GM12878 (cell line): ENCODE measurements at regions not wholly inside any gene's neighbourhood (a gene's known extent, or its start where the extent isn't known, plus 50 kb on each side); places are given as distances from the start of the nearest gene placed in this dataset.

Source experiments
- ATAC-seq: fragments of 200-7000 bp; cut with Tn5 transposase; 3 replicates; pipeline ENCODE4 v1.9.1; 2020; ENCODE audit warnings: mild to moderate bottlenecking, moderate library complexity
- BruUV-seq: library from RNA; stranded (reverse); fragments of 400-500 nt; replicated peaks from 2 replicates; lab custom pipeline; 2021; lab: Mats Ljungman, UMichigan
- CTCF ChIA-PET: fragments of 300-600 bp; sonication (Branson Sonifier 250); formaldehyde crosslinking; extraction: SDS; loops from one replicate; lab custom pipeline; 2021; ENCODE audit warnings: inconsistent platforms; lab: Yijun Ruan, JAX
- POLR2A ChIA-PET: fragments of 350-600 bp; formaldehyde crosslinking; extraction: SDS; loops from one replicate; lab custom pipeline; 2021; ENCODE audit warnings: inconsistent platforms; lab: Charles Lee
- RAD21 ChIA-PET: fragments of 300-600 bp; sonication (Branson Sonifier 250); formaldehyde crosslinking; loops from one replicate; lab custom pipeline; 2023; ENCODE audit warnings: antibody characterized with exemption; ENCODE audit not compliant: unreplicated experiment; lab: Charles Lee
- SMC1A ChIA-PET: fragments of 300-600 bp; sonication (Branson Sonifier 250); formaldehyde crosslinking; loops from one replicate; lab custom pipeline; 2023; ENCODE audit not compliant: unreplicated experiment, uncharacterized antibody; lab: Charles Lee
- DNase-seq: peaks from one replicate; pipeline ENCODE4 v3.0.0-alpha.2; 2011; ENCODE audit warnings: low read depth, low spot score
- FAIRE-seq: peaks from 3 replicates; lab custom pipeline; 2011; peaks lifted over from hg19 to GRCh38; lab: Jason Lieb, UNC
- H2AFZ ChIP-seq: 2 replicates; pipeline ENCODE4 v1.6.0; 2011; ENCODE audit warnings: low read depth, low read length, control low read depth; ENCODE audit not compliant: control insufficient read depth
- H3K27ac ChIP-seq: 2 replicates; pipeline ENCODE4 v1.5.1; 2011; ENCODE audit warnings: control low read depth; ENCODE audit not compliant: control insufficient read depth, insufficient read depth
- H3K27me3 ChIP-seq, 2 experiments: replicated peaks in 1 of 2; 2 replicates each; pipeline versions ENCODE4 v1.6.0 to v1.6.1; 2011; ENCODE audit warnings: low read length in 1 of 2; ENCODE audit not compliant: control insufficient read depth in 2 of 2, insufficient read depth in 2 of 2
- H3K36me3 ChIP-seq, 2 experiments: 2 replicates each; pipeline ENCODE4 v1.5.1; 2011; ENCODE audit warnings: low read length in 1 of 2; ENCODE audit not compliant: control insufficient read depth in 2 of 2, insufficient read depth in 2 of 2
- H3K4me1 ChIP-seq: 2 replicates; pipeline ENCODE4 v1.6.1; 2011; ENCODE audit warnings: mild to moderate bottlenecking, low read length, moderate library complexity, mixed read lengths; ENCODE audit not compliant: control insufficient read depth, insufficient read depth
- H3K4me2 ChIP-seq: 2 replicates; pipeline ENCODE4 v1.6.0; 2011; ENCODE audit warnings: control low read depth; ENCODE audit not compliant: control insufficient read depth, insufficient read depth
- H3K4me3 ChIP-seq: fragments of 200-600 bp; sonication (generic); 2 replicates; pipeline ENCODE4 v1.5.1; 2016
- H3K79me2 ChIP-seq: 2 replicates; pipeline ENCODE4 v1.6.0; 2011; ENCODE audit warnings: low read length; ENCODE audit not compliant: control insufficient read depth, insufficient read depth
- H3K9ac ChIP-seq: 2 replicates; pipeline ENCODE4 v1.8.0; 2011; ENCODE audit warnings: low read length, control low read depth, mixed read lengths; ENCODE audit not compliant: control insufficient read depth, insufficient read depth
- H3K9me3 ChIP-seq: replicated peaks from 3 replicates; pipeline ENCODE4 v1.5.1; 2011; ENCODE audit warnings: mild to moderate bottlenecking, low read length; ENCODE audit not compliant: control insufficient read depth, insufficient read depth
- H4K20me1 ChIP-seq: 2 replicates; pipeline ENCODE4 v1.6.0; 2011; ENCODE audit not compliant: control insufficient read depth, insufficient read depth
- ASH2L ChIP-seq: fragments of 300-600, 200-600 bp; sonication (generic); IDR thresholded peaks from 2 replicates; pipeline ENCODE4 v1.6.1; 2017; ENCODE audit warnings: low read depth, mild to moderate bottlenecking, borderline replicate concordance
- CREM ChIP-seq: IDR thresholded peaks from 2 replicates; pipeline ENCODE4 v1.6.1; 2014; ENCODE audit warnings: antibody characterized with exemption, low read depth
- IKZF2 ChIP-seq, 2 experiments: fragments of 450-650 bp; IDR thresholded peaks; 2 replicates each; pipeline ENCODE4 v1.6.1; 2017; ENCODE audit warnings: mild to moderate bottlenecking in 2 of 2, moderate library complexity in 2 of 2
- JUNB ChIP-seq: IDR thresholded peaks from 2 replicates; pipeline ENCODE4 v1.6.1; 2016; ENCODE audit warnings: antibody characterized with exemption, mild to moderate bottlenecking
- MEF2A ChIP-seq: IDR thresholded peaks from 2 replicates; pipeline ENCODE4 v1.6.1; 2011; ENCODE audit warnings: low read depth, mild to moderate bottlenecking, low read length, moderate library complexity; ENCODE audit not compliant: insufficient read depth
- PAX8 ChIP-seq: fragments of 450-650 bp; IDR thresholded peaks from 2 replicates; pipeline ENCODE4 v1.6.1; 2017; ENCODE audit warnings: mild to moderate bottlenecking, moderate library complexity
- RAD51 ChIP-seq: fragments of 450-650 bp; IDR thresholded peaks from 2 replicates; pipeline ENCODE4 v1.6.1; 2016; ENCODE audit warnings: moderate library complexity, mild to moderate bottlenecking, inconsistent platforms
- SIN3A ChIP-seq: IDR thresholded peaks from 2 replicates; pipeline ENCODE4 v1.6.1; 2012; ENCODE audit warnings: low read depth, low read length, improper control_type of control experiment
- SMC3 ChIP-seq: IDR thresholded peaks from 2 replicates; pipeline ENCODE4 v1.6.1; 2011; ENCODE audit warnings: low read length, improper control_type of control experiment, borderline replicate concordance
- SPI1 ChIP-seq: IDR thresholded peaks from 2 replicates; pipeline ENCODE4 v1.6.1; 2011; ENCODE audit warnings: low read depth, mild to moderate bottlenecking, low read length, moderate library complexity, borderline replicate concordance; ENCODE audit not compliant: insufficient read depth
- ZNF24 ChIP-seq: fragments of 450-650 bp; IDR thresholded peaks from 2 replicates; pipeline ENCODE4 v1.6.1; 2017; ENCODE audit warnings: antibody characterized with exemption, mild to moderate bottlenecking
- ZNF622 ChIP-seq: fragments of 450-650 bp; IDR thresholded peaks from 2 replicates; pipeline ENCODE4 v1.6.1; 2017; ENCODE audit warnings: mild to moderate bottlenecking, inconsistent platforms
- WGBS: methylation state at CpG from one replicate; pipeline ENCODE4 v1.1.6; 2016; ENCODE audit warnings: low lambda C conversion rate; ENCODE audit not compliant: insufficient replicate concordance, insufficient coverage; ENCODE audit errors: missing lambda C conversion rate; 5-methylcytosine and 5-hydroxymethylcytosine counted together
- in situ Hi-C: fragments of 300-500 bp; cut with MboI; formaldehyde crosslinking; loops from 9 replicates; pipeline ENCODE4 v1.14.3; 2018; ENCODE audit warnings: mixed read lengths
- intact Hi-C: fragments of 100-400 bp; cut with micrococcal nuclease; formaldehyde crosslinking; loops from one replicate; pipeline ENCODE4 v1.14.2; 2022; ENCODE audit not compliant: unreplicated experiment
- TF ChIP-seq, protein P1 (sequence below): fragments of 450-650 bp; formaldehyde crosslinking; IDR thresholded peaks from 2 replicates; pipeline ENCODE4 v1.5.0; 2022; ENCODE audit warnings: mild to moderate bottlenecking, missing genetic modification characterization
- TF ChIP-seq, protein P2 (sequence below), 3 experiments: IDR thresholded peaks in 2 of 3; conservative IDR thresholded peaks in 1 of 3; 2 replicates each; pipeline ENCODE4 v1.5.1; 2011; ENCODE audit warnings: low read depth in 3 of 3, low read length in 3 of 3, mild to moderate bottlenecking in 3 of 3, control low read depth in 2 of 3, moderate library complexity in 2 of 3, inconsistent platforms in 1 of 3, mixed read lengths in 1 of 3; ENCODE audit not compliant: control insufficient read depth in 2 of 3, insufficient read depth in 1 of 3; ENCODE audit errors: extremely low read depth in 1 of 3
- TF ChIP-seq, protein P3 (sequence below): fragments of 450-650 bp; IDR thresholded peaks from 2 replicates; pipeline ENCODE4 v1.6.1; 2017; ENCODE audit warnings: mild to moderate bottlenecking
- TF ChIP-seq, protein P4 (sequence below): fragments of 450-650 bp; IDR thresholded peaks from 2 replicates; pipeline ENCODE4 v1.6.1; 2014; ENCODE audit warnings: mild to moderate bottlenecking

DNA sequence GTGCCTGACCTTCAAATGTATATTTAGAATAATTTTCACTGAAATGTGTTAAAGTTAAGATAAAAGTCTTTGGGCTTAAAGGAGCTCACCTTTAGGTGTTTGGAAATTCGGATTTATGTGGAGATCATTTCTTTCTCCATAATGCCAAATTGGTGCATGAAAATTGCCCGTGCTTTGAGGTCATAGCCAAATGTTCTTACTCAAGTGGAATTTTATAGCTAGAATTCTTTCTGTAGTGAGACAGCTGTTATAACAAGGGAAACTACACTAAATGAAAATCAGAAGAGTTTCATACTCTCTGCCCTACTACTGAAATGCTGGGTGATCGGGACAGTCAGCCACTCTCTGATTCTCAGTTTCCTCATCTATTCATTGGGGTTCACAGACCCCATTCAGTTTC is 89.5 kb upstream of the DBX1 start:
- TF ChIP-seq, protein P1, sequence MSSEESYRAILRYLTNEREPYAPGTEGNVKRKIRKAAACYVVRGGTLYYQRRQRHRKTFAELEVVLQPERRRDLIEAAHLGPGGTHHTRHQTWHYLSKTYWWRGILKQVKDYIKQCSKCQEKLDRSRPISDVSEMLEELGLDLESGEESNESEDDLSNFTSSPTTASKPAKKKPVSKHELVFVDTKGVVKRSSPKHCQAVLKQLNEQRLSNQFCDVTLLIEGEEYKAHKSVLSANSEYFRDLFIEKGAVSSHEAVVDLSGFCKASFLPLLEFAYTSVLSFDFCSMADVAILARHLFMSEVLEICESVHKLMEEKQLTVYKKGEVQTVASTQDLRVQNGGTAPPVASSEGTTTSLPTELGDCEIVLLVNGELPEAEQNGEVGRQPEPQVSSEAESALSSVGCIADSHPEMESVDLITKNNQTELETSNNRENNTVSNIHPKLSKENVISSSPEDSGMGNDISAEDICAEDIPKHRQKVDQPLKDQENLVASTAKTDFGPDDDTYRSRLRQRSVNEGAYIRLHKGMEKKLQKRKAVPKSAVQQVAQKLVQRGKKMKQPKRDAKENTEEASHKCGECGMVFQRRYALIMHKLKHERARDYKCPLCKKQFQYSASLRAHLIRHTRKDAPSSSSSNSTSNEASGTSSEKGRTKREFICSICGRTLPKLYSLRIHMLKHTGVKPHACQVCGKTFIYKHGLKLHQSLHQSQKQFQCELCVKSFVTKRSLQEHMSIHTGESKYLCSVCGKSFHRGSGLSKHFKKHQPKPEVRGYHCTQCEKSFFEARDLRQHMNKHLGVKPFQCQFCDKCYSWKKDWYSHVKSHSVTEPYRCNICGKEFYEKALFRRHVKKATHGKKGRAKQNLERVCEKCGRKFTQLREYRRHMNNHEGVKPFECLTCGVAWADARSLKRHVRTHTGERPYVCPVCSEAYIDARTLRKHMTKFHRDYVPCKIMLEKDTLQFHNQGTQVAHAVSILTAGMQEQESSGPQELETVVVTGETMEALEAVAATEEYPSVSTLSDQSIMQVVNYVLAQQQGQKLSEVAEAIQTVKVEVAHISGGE (CRISPR knock-in tag): no peak
- TF ChIP-seq JUNB (no peak), IKZF2 (IDR thresholded peaks at IDR 0.05) (no peak), ZNF622 (no peak), SIN3A (no peak), RAD51 (no peak), ASH2L (no peak), MEF2A (no peak), CREM (no peak), SPI1 (no peak), PAX8 (no peak), SMC3 (no peak), ZNF24 (no peak)
- TF ChIP-seq, protein P2, sequence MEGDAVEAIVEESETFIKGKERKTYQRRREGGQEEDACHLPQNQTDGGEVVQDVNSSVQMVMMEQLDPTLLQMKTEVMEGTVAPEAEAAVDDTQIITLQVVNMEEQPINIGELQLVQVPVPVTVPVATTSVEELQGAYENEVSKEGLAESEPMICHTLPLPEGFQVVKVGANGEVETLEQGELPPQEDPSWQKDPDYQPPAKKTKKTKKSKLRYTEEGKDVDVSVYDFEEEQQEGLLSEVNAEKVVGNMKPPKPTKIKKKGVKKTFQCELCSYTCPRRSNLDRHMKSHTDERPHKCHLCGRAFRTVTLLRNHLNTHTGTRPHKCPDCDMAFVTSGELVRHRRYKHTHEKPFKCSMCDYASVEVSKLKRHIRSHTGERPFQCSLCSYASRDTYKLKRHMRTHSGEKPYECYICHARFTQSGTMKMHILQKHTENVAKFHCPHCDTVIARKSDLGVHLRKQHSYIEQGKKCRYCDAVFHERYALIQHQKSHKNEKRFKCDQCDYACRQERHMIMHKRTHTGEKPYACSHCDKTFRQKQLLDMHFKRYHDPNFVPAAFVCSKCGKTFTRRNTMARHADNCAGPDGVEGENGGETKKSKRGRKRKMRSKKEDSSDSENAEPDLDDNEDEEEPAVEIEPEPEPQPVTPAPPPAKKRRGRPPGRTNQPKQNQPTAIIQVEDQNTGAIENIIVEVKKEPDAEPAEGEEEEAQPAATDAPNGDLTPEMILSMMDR (IDR thresholded peaks at IDR 0.05 in 2 of 3, conservative IDR thresholded peaks at IDR 0.05 in 1 of 3; ENCODE audit: control insufficient read depth in 2 of 3, extremely low read depth in 1 of 3, insufficient read depth in 1 of 3, low read depth in 3 of 3, low read length in 3 of 3): no peak
- TF ChIP-seq, protein P3, sequence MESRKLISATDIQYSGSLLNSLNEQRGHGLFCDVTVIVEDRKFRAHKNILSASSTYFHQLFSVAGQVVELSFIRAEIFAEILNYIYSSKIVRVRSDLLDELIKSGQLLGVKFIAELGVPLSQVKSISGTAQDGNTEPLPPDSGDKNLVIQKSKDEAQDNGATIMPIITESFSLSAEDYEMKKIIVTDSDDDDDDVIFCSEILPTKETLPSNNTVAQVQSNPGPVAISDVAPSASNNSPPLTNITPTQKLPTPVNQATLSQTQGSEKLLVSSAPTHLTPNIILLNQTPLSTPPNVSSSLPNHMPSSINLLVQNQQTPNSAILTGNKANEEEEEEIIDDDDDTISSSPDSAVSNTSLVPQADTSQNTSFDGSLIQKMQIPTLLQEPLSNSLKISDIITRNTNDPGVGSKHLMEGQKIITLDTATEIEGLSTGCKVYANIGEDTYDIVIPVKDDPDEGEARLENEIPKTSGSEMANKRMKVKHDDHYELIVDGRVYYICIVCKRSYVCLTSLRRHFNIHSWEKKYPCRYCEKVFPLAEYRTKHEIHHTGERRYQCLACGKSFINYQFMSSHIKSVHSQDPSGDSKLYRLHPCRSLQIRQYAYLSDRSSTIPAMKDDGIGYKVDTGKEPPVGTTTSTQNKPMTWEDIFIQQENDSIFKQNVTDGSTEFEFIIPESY: no peak
- TF ChIP-seq, protein P4, sequence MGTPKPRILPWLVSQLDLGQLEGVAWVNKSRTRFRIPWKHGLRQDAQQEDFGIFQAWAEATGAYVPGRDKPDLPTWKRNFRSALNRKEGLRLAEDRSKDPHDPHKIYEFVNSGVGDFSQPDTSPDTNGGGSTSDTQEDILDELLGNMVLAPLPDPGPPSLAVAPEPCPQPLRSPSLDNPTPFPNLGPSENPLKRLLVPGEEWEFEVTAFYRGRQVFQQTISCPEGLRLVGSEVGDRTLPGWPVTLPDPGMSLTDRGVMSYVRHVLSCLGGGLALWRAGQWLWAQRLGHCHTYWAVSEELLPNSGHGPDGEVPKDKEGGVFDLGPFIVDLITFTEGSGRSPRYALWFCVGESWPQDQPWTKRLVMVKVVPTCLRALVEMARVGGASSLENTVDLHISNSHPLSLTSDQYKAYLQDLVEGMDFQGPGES: no peak
- DNase-seq (no peak), ATAC-seq (no peak), FAIRE-seq (no peak)
- H3K4me3 ChIP-seq: no peak overlapping the region
- WGBS: 20% methylated on average over 3 of the region's 3 CpGs
- H4K20me1 ChIP-seq: no peaks in the 10 kb centered on the region
- RAD21 ChIA-PET: interaction anchor here (0.8 kb wide), 1 partner anchor 122 kb away, joined by 4 read pairs; no protein-coding TSS in a partner anchor
- H2AFZ ChIP-seq: no peak overlapping the region
- H3K9me3 ChIP-seq: no peaks in the 10 kb centered on the region
- no peak overlapping the region for H3K4me2 ChIP-seq
- no peaks in the 10 kb centered on the region for H3K36me3 ChIP-seq
- peaks cover 0 to 3% of the 10 kb centered on the region in 2 experiments; a peak in 2 of 4 replicates for H3K27me3 ChIP-seq
- no peaks in the 10 kb centered on the region for H3K79me2 ChIP-seq
- in situ Hi-C loops (no loop called here), intact Hi-C loops (no loop called here)
- H3K4me1 ChIP-seq: no peaks in the 10 kb centered on the region
- no TSS peak for BruUV-seq
- no peak overlapping the region for H3K9ac ChIP-seq
- SMC1A ChIA-PET: no interaction called here
- no peak overlapping the region for H3K27ac ChIP-seq
- CTCF ChIA-PET: interaction anchor here (0.9 kb wide), 1 partner anchor 19 kb away, joined by 3 read pairs; no protein-coding TSS in a partner anchor
- POLR2A ChIA-PET: no interaction called here
